WERI-Rb-1 (cell line): ENCODE measurements at regions not wholly inside any gene's neighbourhood (a gene's known extent, or its start where the extent isn't known, plus 50 kb on each side); places are given as distances from the start of the nearest gene placed in this dataset.

ENCODE experiments used
- DNase-seq: peaks from one replicate; pipeline ENCODE4 v3.0.0-alpha.2; 2020
- H3K27ac ChIP-seq: fragments of 250-450 bp; sonication (Bioruptor Pico); 2 replicates; pipeline ENCODE4 v1.5.1; 2020; ENCODE audit warnings: mild to moderate bottlenecking, moderate library complexity
- H3K27me3 ChIP-seq: fragments of 250-450 bp; sonication (Bioruptor Pico); 2 replicates; pipeline ENCODE4 v1.5.1; 2021; ENCODE audit warnings: mild to moderate bottlenecking, low read depth, moderate library complexity; ENCODE audit not compliant: insufficient read depth, severe bottlenecking
- H3K36me3 ChIP-seq: fragments of 250-450 bp; sonication (Bioruptor Pico); 2 replicates; pipeline ENCODE4 v1.5.1; 2020; ENCODE audit warnings: mild to moderate bottlenecking, moderate library complexity
- H3K4me3 ChIP-seq: 2 replicates; pipeline ENCODE4 v1.5.1; 2011; ENCODE audit warnings: low read depth, mild to moderate bottlenecking, control low read depth, low read length
- H3K9me3 ChIP-seq: fragments of 250-450 bp; sonication (Bioruptor Pico); 2 replicates; pipeline ENCODE4 v1.5.1; 2021; ENCODE audit warnings: mild to moderate bottlenecking, moderate library complexity; ENCODE audit not compliant: severe bottlenecking
- CTCF ChIP-seq: IDR thresholded peaks from 2 replicates; pipeline ENCODE4 v1.5.1; 2011; ENCODE audit warnings: low read depth, mild to moderate bottlenecking, control low read depth, inconsistent platforms, low read length

GRCh38 chr1:217364220-217364619 is 266.7 kb downstream of the GPATCH2 start:
- DNase-seq, result no peak
- no peaks in the 10 kb centered on the region for H3K27me3 ChIP-seq
- TF ChIP-seq CTCF, result no peak
- no peak overlapping the region for H3K4me3 ChIP-seq
- no peaks in the 10 kb centered on the region for H3K36me3 ChIP-seq
- no peaks in the 10 kb centered on the region for H3K9me3 ChIP-seq
- H3K27ac ChIP-seq, result no peak overlapping the region

GRCh38 chr1:217363319-217363718 is 267.6 kb downstream of the GPATCH2 start:
- Histone ChIP-seq H3K36me3 (no peaks in the 10 kb centered on the region), H3K27ac (no peak overlapping the region), H3K27me3 (no peaks in the 10 kb centered on the region), H3K9me3 (no peaks in the 10 kb centered on the region), H3K4me3 (no peak overlapping the region)
- DNase-seq, result no peak
- TF ChIP-seq CTCF, result no peak

GRCh38 chr1:217360510-217360909 is 270.4 kb downstream of the GPATCH2 start:
- Histone ChIP-seq H3K27ac (no peak overlapping the region), H3K4me3 (no peak overlapping the region)
- no peak for TF ChIP-seq CTCF

GRCh38 chr1:217354895-217355294 is 276.0 kb downstream of the GPATCH2 start:
- no peaks in the 10 kb centered on the region for H3K27me3 ChIP-seq
- no peaks in the 10 kb centered on the region for H3K9me3 ChIP-seq
- DNase-seq, result no peak
- H3K27ac ChIP-seq, result no peak overlapping the region
- no peaks in the 10 kb centered on the region for H3K36me3 ChIP-seq
- TF ChIP-seq CTCF, result no peak
- no peak overlapping the region for H3K4me3 ChIP-seq

More at GRCh38 chr1:217360510-217360909, 270.4 kb downstream of the GPATCH2 start:
- DNase-seq, result no peak
- no peaks in the 10 kb centered on the region for H3K9me3 ChIP-seq
- no peaks in the 10 kb centered on the region for H3K36me3 ChIP-seq
- no peaks in the 10 kb centered on the region for H3K27me3 ChIP-seq

GRCh38 chr1:217348960-217349664 is 281.8 kb downstream of the GPATCH2 start:
- DNase-seq, result no peak
- no peaks in the 10 kb centered on the region for H3K27me3 ChIP-seq
- H3K36me3 ChIP-seq, result no peaks in the 10 kb centered on the region
- TF ChIP-seq CTCF, result no peak
- H3K4me3 ChIP-seq, result no peak overlapping the region
- H3K27ac ChIP-seq, result no peak overlapping the region
- H3K9me3 ChIP-seq, result no peaks in the 10 kb centered on the region

GRCh38 chr1:217344712-217345111 is 286.2 kb downstream of the GPATCH2 start:
- Histone ChIP-seq H3K9me3 (no peaks in the 10 kb centered on the region), H3K27me3 (no peaks in the 10 kb centered on the region), H3K36me3 (no peaks in the 10 kb centered on the region), H3K4me3 (no peak overlapping the region), H3K27ac (no peak overlapping the region)
- DNase-seq, result no peak
- no peak for TF ChIP-seq CTCF
